SU-DHL-6 (cell line): ENCODE measurements at regions not wholly inside any gene's neighbourhood (a gene's known extent, or its start where the extent isn't known, plus 50 kb on each side); places are given as distances from the start of the nearest gene placed in this dataset.

Experiments used
- H2AFZ ChIP-seq: fragments of 200-600 bp; sonication (generic); 2 replicates; pipeline ENCODE4 v1.6.1; 2014; ENCODE audit warnings: low read depth, mild to moderate bottlenecking, moderate library complexity, mixed read lengths, antibody characterized with exemption, low read length; ENCODE audit not compliant: severe bottlenecking
- H3F3A ChIP-seq: fragments of 200-600 bp; shearing (Covaris generic); 2 replicates; pipeline ENCODE4 v1.6.0; 2016; ENCODE audit warnings: antibody characterized with exemption, mild to moderate bottlenecking; ENCODE audit not compliant: insufficient read depth
- H3K27ac ChIP-seq: fragments of 200-600 bp; sonication (generic); 2 replicates; pipeline ENCODE4 v1.5.1; 2016; ENCODE audit warnings: low read depth, mild to moderate bottlenecking, low read length, moderate library complexity, mixed read lengths
- H3K27me3 ChIP-seq: fragments of 200-600 bp; sonication (generic), shearing (Covaris generic); 2 replicates; pipeline ENCODE4 v1.6.0; 2014; ENCODE audit warnings: mild to moderate bottlenecking, low read length
- H3K36me3 ChIP-seq: fragments of 200-600 bp; sonication (generic); 2 replicates; pipeline ENCODE4 v1.6.1; 2014; ENCODE audit warnings: mild to moderate bottlenecking, low read length, mixed read lengths
- H3K4me2 ChIP-seq: fragments of 300-600, 200-600 bp; shearing (Covaris generic), sonication (generic); 2 replicates; pipeline ENCODE4 v1.6.0; 2014; ENCODE audit warnings: low read length, low read depth, mild to moderate bottlenecking; ENCODE audit not compliant: poor library complexity, severe bottlenecking
- H3K4me3 ChIP-seq: fragments of 200-600 bp; sonication (generic); 2 replicates; pipeline ENCODE4 v1.5.1; 2014; ENCODE audit warnings: antibody characterized with exemption, low read length, mild to moderate bottlenecking, mixed read lengths; ENCODE audit not compliant: insufficient read depth, poor library complexity, severe bottlenecking
- H3K79me2 ChIP-seq: fragments of 200-600 bp; sonication (generic); 2 replicates; pipeline ENCODE4 v1.6.1; 2014; ENCODE audit warnings: mild to moderate bottlenecking, low read length, moderate library complexity; ENCODE audit not compliant: insufficient read depth
- H3K9ac ChIP-seq: fragments of 200-600 bp; sonication (generic); 2 replicates; pipeline ENCODE4 v1.7.0; 2014; ENCODE audit warnings: mild to moderate bottlenecking, low read length
- H3K9me2 ChIP-seq: fragments of 200-600 bp; sonication (generic); replicated peaks from 2 replicates; pipeline ENCODE4 v1.6.1; 2014; ENCODE audit warnings: low read length; ENCODE audit not compliant: insufficient read depth
- H3K9me3 ChIP-seq: fragments of 200-600 bp; sonication (generic); 2 replicates; pipeline ENCODE4 v1.6.1; 2014; ENCODE audit warnings: low read length, mixed read lengths; ENCODE audit not compliant: insufficient read depth
- H4K20me1 ChIP-seq: fragments of 200-600 bp; sonication (generic); 2 replicates; pipeline ENCODE4 v1.6.1; 2014; ENCODE audit warnings: low read depth, mild to moderate bottlenecking, antibody characterized with exemption, low read length, moderate library complexity, mixed read lengths
- EZH2phosphoT487 ChIP-seq: fragments of 200-600 bp; sonication (generic), shearing (Covaris generic); conservative IDR thresholded peaks from 2 replicates; pipeline ENCODE4 v1.6.1; 2018; ENCODE audit warnings: mild to moderate bottlenecking, antibody characterized with exemption, low read length, moderate library complexity, mixed read lengths
- TF ChIP-seq, protein P1 (sequence below): fragments of 200-600 bp; sonication (generic); IDR thresholded peaks from one replicate; pipeline ENCODE4 v1.5.1; 2017; ENCODE audit warnings: antibody characterized with exemption, mild to moderate bottlenecking, low read length, moderate library complexity; ENCODE audit not compliant: insufficient read depth, poor library complexity, severe bottlenecking

DNA sequence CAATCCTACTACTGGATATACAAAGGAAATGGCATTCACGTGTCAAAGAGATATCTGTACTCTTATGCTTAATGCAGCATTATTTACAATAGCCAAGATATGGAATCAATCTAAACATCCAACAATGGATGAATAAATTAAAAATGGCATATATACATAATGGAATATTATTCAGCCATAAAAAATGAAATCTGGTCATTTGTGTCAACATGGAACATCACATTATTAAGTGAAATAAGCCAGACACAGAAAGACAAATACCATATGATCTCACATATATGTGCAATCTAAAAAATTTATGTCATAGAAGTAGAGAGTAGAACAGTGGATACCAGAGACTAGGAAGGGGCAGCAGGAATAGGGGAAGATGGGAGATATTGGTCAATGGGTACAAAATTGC lies 228.8 kb upstream of the TBX3 start:
- Histone ChIP-seq H3K9me3 (no peaks in the 10 kb centered on the region), H3K27me3 (no peaks in the 10 kb centered on the region), H2AFZ (no peak overlapping the region), H3K9ac (no peak overlapping the region), H4K20me1 (no peaks in the 10 kb centered on the region), H3K27ac (no peak overlapping the region), H3K36me3 (no peaks in the 10 kb centered on the region), H3K9me2 (no peaks in the 10 kb centered on the region), H3K4me2 (no peak overlapping the region), H3F3A (no peaks in the 10 kb centered on the region), H3K79me2 (no peaks in the 10 kb centered on the region), H3K4me3 (no peak overlapping the region)
- TF ChIP-seq, protein P1, sequence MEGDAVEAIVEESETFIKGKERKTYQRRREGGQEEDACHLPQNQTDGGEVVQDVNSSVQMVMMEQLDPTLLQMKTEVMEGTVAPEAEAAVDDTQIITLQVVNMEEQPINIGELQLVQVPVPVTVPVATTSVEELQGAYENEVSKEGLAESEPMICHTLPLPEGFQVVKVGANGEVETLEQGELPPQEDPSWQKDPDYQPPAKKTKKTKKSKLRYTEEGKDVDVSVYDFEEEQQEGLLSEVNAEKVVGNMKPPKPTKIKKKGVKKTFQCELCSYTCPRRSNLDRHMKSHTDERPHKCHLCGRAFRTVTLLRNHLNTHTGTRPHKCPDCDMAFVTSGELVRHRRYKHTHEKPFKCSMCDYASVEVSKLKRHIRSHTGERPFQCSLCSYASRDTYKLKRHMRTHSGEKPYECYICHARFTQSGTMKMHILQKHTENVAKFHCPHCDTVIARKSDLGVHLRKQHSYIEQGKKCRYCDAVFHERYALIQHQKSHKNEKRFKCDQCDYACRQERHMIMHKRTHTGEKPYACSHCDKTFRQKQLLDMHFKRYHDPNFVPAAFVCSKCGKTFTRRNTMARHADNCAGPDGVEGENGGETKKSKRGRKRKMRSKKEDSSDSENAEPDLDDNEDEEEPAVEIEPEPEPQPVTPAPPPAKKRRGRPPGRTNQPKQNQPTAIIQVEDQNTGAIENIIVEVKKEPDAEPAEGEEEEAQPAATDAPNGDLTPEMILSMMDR, result no peak
- TF ChIP-seq EZH2phosphoT487, result no peak

DNA sequence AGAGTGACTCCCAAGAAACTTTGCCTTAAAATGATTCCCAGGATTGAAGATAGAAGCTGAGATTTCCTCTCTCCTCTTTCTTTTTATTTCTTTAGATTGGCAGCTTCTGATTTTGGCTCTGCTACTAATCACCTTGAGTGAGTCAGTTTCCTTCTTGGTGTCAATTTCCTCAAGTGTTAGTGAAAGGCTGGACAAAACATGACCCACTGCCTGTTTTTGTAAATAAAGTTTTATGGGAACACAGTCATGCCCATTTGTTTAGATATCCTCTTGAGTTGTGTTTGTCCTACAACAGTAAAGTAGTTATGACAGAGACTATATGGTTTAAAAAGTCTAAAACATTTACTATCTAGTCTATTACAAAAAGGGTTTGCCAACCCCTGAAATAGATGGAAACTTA lies 227.2 kb upstream of the TBX3 start:
- Histone ChIP-seq H3K9me2 (no peaks in the 10 kb centered on the region), H3F3A (no peaks in the 10 kb centered on the region), H2AFZ (no peak overlapping the region), H3K4me3 (no peak overlapping the region), H4K20me1 (no peaks in the 10 kb centered on the region), H3K79me2 (no peaks in the 10 kb centered on the region), H3K27me3 (no peaks in the 10 kb centered on the region), H3K9ac (no peak overlapping the region), H3K9me3 (no peaks in the 10 kb centered on the region), H3K4me2 (no peak overlapping the region), H3K36me3 (no peaks in the 10 kb centered on the region), H3K27ac (no peak overlapping the region)
- TF ChIP-seq, protein P1, result no peak
- no peak for TF ChIP-seq EZH2phosphoT487

DNA sequence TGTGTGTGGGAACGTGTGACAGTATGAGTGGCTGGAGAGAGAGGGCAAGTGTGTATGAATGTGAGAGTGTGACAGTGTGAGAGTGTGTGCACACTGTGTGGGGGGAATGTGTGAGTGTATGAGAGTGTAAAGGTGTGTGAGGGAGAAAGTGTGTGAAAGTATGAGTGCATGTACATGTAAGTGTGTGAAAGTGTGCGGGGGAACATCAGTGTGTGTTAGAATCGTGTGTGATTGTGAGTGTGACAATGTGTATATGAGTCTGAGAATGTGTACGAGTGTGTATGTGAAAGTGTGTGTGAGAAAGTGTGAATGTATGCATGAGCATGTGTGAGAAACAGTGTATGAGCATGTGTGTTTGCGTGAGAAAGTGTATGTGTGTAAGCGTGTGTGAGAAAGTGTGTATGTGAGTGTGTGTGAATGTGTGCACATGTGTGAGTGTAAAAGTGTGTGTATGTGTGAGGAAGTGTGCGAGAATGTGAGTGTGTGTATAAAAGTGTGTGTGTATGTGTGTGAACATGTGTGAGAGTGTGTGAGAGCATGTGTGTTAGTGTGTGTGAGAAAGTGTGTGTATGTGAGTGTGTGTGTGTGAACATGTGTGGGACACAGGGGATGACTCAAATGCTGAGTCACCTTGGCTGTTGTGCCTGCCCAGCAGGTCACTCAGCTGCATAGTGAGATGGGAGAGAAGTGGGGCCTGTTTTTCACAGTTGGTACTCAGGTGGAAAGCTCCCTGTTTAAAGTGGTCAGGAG lies 220.5 kb upstream of the TBX3 start:
- no peaks in the 10 kb centered on the region for H4K20me1 ChIP-seq
- H3K9ac ChIP-seq, result no peak overlapping the region
- no peaks in the 10 kb centered on the region for H3K9me3 ChIP-seq
- H3K79me2 ChIP-seq, result no peaks in the 10 kb centered on the region
- H3K4me3 ChIP-seq, result no peak overlapping the region
- no peaks in the 10 kb centered on the region for H3K27me3 ChIP-seq
- no peaks in the 10 kb centered on the region for H3K9me2 ChIP-seq
- no peaks in the 10 kb centered on the region for H3F3A ChIP-seq
- H3K36me3 ChIP-seq, result no peaks in the 10 kb centered on the region
- H3K27ac ChIP-seq, result no peak overlapping the region
- no peak overlapping the region for H3K4me2 ChIP-seq
- no peak overlapping the region for H2AFZ ChIP-seq
- TF ChIP-seq EZH2phosphoT487, result no peak
- TF ChIP-seq, protein P1, result no peak
